SK-N-SH (cell line): ENCODE measurements at regions not wholly inside any gene's neighbourhood (a gene's known extent, or its start where the extent isn't known, plus 50 kb on each side); places are given as distances from the start of the nearest gene placed in this dataset.

Experiments
- CHD2 ChIP-seq: fragments of 150-350 bp; IDR thresholded peaks from 2 replicates; pipeline ENCODE4 v1.6.1; 2018; ENCODE audit warnings: low read length; ENCODE audit not compliant: partially characterized antibody
- CTCF ChIP-seq: fragments of 200-600 bp; sonication (generic); IDR thresholded peaks from 2 replicates; pipeline ENCODE4 v1.6.1; 2017; ENCODE audit warnings: antibody characterized with exemption, mild to moderate bottlenecking, moderate library complexity
- ELF1 ChIP-seq: IDR thresholded peaks from 2 replicates; pipeline ENCODE4 v1.4.0; 2012
- EP300 ChIP-seq, 2 experiments: IDR thresholded peaks; 2 replicates each; pipeline versions ENCODE4 v1.4.0 to v1.6.1; 2012; ENCODE audit warnings: borderline replicate concordance in 1 of 2, low read depth in 1 of 2, low read length in 1 of 2
- FOXJ3 ChIP-seq: sonication (generic); formaldehyde crosslinking; IDR thresholded peaks from 2 replicates; pipeline ENCODE4 v1.5.1; 2020; ENCODE audit warnings: mild to moderate bottlenecking, missing genetic modification reagents
- POLR2AphosphoS5 ChIP-seq: IDR thresholded peaks from 2 replicates; pipeline ENCODE4 v1.6.1; 2012; ENCODE audit warnings: low read depth, low read length
- TAF1 ChIP-seq: IDR thresholded peaks from 2 replicates; pipeline ENCODE4 v1.6.1; 2012; ENCODE audit warnings: low read depth, mild to moderate bottlenecking, low read length, moderate library complexity, borderline replicate concordance
- TEAD4 ChIP-seq: IDR thresholded peaks from 2 replicates; pipeline ENCODE4 v1.4.0; 2012; ENCODE audit warnings: mild to moderate bottlenecking, borderline replicate concordance; ENCODE audit not compliant: insufficient read depth
- TF ChIP-seq, protein P1 (sequence below): fragments of 150-350 bp; IDR thresholded peaks from 2 replicates; pipeline ENCODE4 v1.6.1; 2017; ENCODE audit warnings: antibody characterized with exemption, low read length, low read depth, borderline replicate concordance

- TF ChIP-seq CTCF (no peak), EP300 (IDR thresholded peaks at IDR 0.05; ENCODE audit: borderline replicate concordance in 1 of 2, low read depth in 1 of 2, low read length in 1 of 2) (no peak), TEAD4 (no peak), ELF1 (no peak), POLR2AphosphoS5 (no peak), CHD2 (no peak), TAF1 (no peak), FOXJ3 (CRISPR knock-in tag) (no peak)
- TF ChIP-seq, protein P1, sequence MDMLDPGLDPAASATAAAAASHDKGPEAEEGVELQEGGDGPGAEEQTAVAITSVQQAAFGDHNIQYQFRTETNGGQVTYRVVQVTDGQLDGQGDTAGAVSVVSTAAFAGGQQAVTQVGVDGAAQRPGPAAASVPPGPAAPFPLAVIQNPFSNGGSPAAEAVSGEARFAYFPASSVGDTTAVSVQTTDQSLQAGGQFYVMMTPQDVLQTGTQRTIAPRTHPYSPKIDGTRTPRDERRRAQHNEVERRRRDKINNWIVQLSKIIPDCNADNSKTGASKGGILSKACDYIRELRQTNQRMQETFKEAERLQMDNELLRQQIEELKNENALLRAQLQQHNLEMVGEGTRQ, result no peak
These were observed 234.9 kb downstream of the BAMBI start for GRCh38 chr10:28912017-28912783.
